Fibroblast of lung (primary cell): ENCODE measurements at regions not wholly inside any gene's neighbourhood (a gene's known extent, or its start where the extent isn't known, plus 50 kb on each side); places are given as distances from the start of the nearest gene placed in this dataset.

Experiments used
- CTCF ChIP-seq, 2 donors: IDR thresholded peaks in 1 of 2; conservative IDR thresholded peaks in 1 of 2; 1 replicate in 1 of 2; 2 replicates in 1 of 2; pipeline ENCODE4 v1.5.1; 2011 to 2012; ENCODE audit warnings: low read length in 2 of 2, control low read depth in 1 of 2, inconsistent platforms in 1 of 2, low read depth in 1 of 2, mild to moderate bottlenecking in 1 of 2
- EZH2 ChIP-seq: IDR thresholded peaks from 2 replicates; pipeline ENCODE4 v1.5.1; 2012; ENCODE audit warnings: low read length, control low read depth, mild to moderate bottlenecking; ENCODE audit errors: missing control alignments

- TF ChIP-seq CTCF (conservative IDR thresholded peaks at IDR 0.05 in 1 of 2, IDR thresholded peaks at IDR 0.05 in 1 of 2; ENCODE audit: low read depth in 1 of 2, low read length in 2 of 2) = no peak
- TF ChIP-seq EZH2 = no peak
Observed at GRCh38 chr12:29879606-29880308, 96.0 kb upstream of the TMTC1 start.
